Activated B cell treated with CpG ODN at 0.5 μM for 24 hours (primary cell): ENCODE measurements at regions not wholly inside any gene's neighbourhood (a gene's known extent, or its start where the extent isn't known, plus 50 kb on each side); places are given as distances from the start of the nearest gene placed in this dataset.
"Not testable (repeated sequence)": the region's sequence is repeated elsewhere in the genome, so short reads cannot be mapped to it uniquely, and the experiment has no call there.

Experiments used
- ATAC-seq: fragments of 200-7000 bp; cut with Tn5 transposase; one replicate; pipeline ENCODE4 v1.10.0; 2021; ENCODE audit warnings: low read depth, mild to moderate bottlenecking, moderate library complexity
- CTCF ChIA-PET: fragments of 350-600 bp; sonication (Branson Sonifier 250); formaldehyde crosslinking; loops from one replicate; lab custom pipeline; 2021; ENCODE audit warnings: antibody characterized with exemption; lab: Charles Lee
- POLR2A ChIA-PET: fragments of 350-600 bp; sonication (Branson Sonifier 250); formaldehyde crosslinking; loops from one replicate; lab custom pipeline; 2021; ENCODE audit warnings: antibody characterized with exemption; lab: Charles Lee
- DNase-seq: peaks from one replicate; pipeline ENCODE4 v3.0.0; 2022
- H3K27ac Mint-ChIP-seq: one replicate; pipeline ENCODE4 v1.8.0; 2020; ENCODE audit warnings: mixed read lengths
- H3K27me3 Mint-ChIP-seq: one replicate; pipeline ENCODE4 v1.8.0; 2021; ENCODE audit warnings: mixed read lengths
- H3K36me3 Mint-ChIP-seq: one replicate; pipeline ENCODE4 v1.8.0; 2021; ENCODE audit warnings: low read depth, mixed read lengths
- H3K4me1 Mint-ChIP-seq: one replicate; pipeline ENCODE4 v1.8.0; 2021; ENCODE audit warnings: mixed read lengths
- H3K4me3 Mint-ChIP-seq: one replicate; pipeline ENCODE4 v1.8.0; 2020; ENCODE audit warnings: mild to moderate bottlenecking, mixed read lengths
- H3K9me3 Mint-ChIP-seq: one replicate; pipeline ENCODE4 v1.8.0; 2020; ENCODE audit warnings: mixed read lengths
- CTCF ChIP-seq: fragments of 200-600 bp; IDR thresholded peaks from one replicate; pipeline ENCODE4 v1.8.0; 2022; ENCODE audit warnings: antibody characterized with exemption, mild to moderate bottlenecking
- intact Hi-C: fragments of 100-400 bp; cut with micrococcal nuclease; formaldehyde crosslinking; loops from one replicate; pipeline ENCODE4 v1.15.1; 2024

- Mint-ChIP-seq H3K27ac (no peak overlapping the region), H3K27me3 (no peaks in the 10 kb centered on the region), H3K4me3 (no peak overlapping the region), H3K9me3 (peaks cover 4% of the 10 kb centered on the region), H3K36me3 (no peaks in the 10 kb centered on the region), H3K4me1 (no peaks in the 10 kb centered on the region)
- ChIA-PET CTCF (no interaction called here), POLR2A (no interaction called here)
- ATAC-seq (no peak), DNase-seq (no peak)
- intact Hi-C loops, result no loop called here
- TF ChIP-seq CTCF, result no peak
Observed at GRCh38 chr7:113263749-113264148, 145.4 kb upstream of the SMIM30 start.

DNA sequence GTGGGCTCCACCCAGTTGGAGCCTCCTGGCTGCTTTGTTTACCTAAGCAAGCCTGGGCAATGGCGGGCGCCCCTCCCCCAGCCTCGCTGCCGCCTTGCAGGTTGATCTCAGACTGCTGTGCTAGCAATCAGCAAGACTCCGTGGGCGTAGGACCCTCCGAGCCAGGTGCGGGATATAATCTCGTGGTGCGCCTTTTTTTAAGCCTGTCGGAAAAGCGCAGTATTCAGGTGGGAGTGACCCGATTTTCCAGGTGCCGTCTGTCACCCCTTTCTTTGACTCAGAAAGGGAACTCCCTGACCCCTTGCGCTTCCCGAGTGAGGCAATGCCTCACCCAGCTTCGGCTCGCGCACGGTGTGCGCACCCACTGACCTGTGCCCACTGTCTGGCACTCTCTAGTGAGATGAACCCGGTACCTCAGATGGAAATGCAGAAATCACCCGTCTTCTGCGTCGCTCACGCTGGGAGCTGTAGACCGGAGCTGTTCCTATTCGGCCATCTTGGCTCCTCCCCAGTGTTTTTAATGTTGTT lies 144.9 kb upstream of the SMIM30 start:
- CTCF ChIA-PET, H3K4me3 Mint-ChIP-seq, H3K27me3 Mint-ChIP-seq, DNase-seq, ATAC-seq, intact Hi-C loops, H3K27ac Mint-ChIP-seq, H3K4me1 Mint-ChIP-seq, H3K9me3 Mint-ChIP-seq, POLR2A ChIA-PET, H3K36me3 Mint-ChIP-seq: not testable (repeated sequence)

DNA sequence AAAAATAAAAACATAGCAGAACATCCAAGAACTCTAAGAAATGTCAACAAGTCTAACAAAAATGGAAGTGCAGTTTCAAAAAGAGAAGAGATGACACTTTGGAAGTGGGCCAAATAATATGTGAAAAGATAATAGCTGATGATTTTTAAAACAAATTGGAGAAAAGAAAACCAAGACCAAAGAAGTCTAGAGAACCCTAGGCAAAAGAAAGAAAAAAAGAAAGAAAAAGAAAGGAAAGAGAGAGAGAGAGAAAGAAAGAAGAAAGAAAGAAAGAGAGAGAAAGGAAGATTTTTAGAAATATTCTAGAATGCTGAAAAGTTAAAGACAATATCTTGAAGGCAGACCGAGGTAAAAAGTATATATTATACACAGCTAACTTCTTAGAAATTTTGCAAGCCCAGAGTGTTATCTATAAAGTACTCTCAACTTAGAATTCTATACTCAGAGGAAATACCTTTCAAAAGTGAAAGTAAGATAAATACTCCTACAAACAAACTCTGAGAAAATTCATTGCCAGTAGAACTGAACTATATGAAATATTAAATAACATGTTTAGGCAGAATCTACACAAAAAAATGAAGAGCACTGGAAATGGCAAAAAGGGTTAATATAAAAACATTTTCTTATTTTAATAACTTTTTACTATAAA lies 138.7 kb upstream of the SMIM30 start:
- H3K4me1 Mint-ChIP-seq, result no peaks in the 10 kb centered on the region
- no peak overlapping the region for H3K27ac Mint-ChIP-seq
- no peaks in the 10 kb centered on the region for H3K36me3 Mint-ChIP-seq
- DNase-seq (no peak), ATAC-seq (no peak)
- intact Hi-C loops, result no loop called here
- TF ChIP-seq CTCF, result no peak
- POLR2A ChIA-PET, result no interaction called here
- CTCF ChIA-PET, result no interaction called here
- no peak overlapping the region for H3K4me3 Mint-ChIP-seq
- H3K9me3 Mint-ChIP-seq, result peaks cover 4% of the 10 kb centered on the region
- no peaks in the 10 kb centered on the region for H3K27me3 Mint-ChIP-seq

DNA sequence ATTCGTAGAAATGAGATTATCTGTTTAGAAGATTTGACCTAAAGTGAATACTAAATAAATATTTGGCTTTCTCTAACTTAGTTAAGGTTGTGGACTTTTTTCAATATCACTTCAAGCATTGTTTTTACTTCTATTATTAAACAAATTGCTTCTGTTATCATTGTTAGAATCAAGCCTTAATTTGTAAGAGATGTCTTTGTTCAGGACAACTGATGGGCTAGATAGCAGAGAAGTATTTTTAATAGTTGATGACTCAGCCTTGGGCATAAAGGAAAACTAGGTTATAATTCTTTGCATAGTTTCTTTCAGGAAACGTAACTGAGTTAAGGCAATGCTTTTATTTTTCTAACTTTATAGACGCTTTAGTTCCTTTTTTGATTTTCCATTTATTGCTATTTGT lies 128.8 kb upstream of the SMIM30 start:
- H3K36me3 Mint-ChIP-seq, result no peaks in the 10 kb centered on the region
- H3K9me3 Mint-ChIP-seq, result no peaks in the 10 kb centered on the region
- no peaks in the 10 kb centered on the region for H3K4me1 Mint-ChIP-seq
- no peak for TF ChIP-seq CTCF
- DNase-seq, result no peak
- CTCF ChIA-PET, result no interaction called here
- POLR2A ChIA-PET, result no interaction called here
- ATAC-seq, result no peak
- H3K27ac Mint-ChIP-seq, result no peak overlapping the region
- intact Hi-C loops, result no loop called here
- H3K4me3 Mint-ChIP-seq, result no peak overlapping the region
- H3K27me3 Mint-ChIP-seq, result no peaks in the 10 kb centered on the region

GRCh38 chr7:113246738-113247137 lies 128.4 kb upstream of the SMIM30 start:
- POLR2A ChIA-PET, result no interaction called here
- intact Hi-C loops, result no loop called here
- ATAC-seq (no peak), DNase-seq (no peak)
- Mint-ChIP-seq H3K27me3 (no peaks in the 10 kb centered on the region), H3K4me1 (no peaks in the 10 kb centered on the region), H3K36me3 (no peaks in the 10 kb centered on the region), H3K9me3 (no peaks in the 10 kb centered on the region), H3K27ac (no peak overlapping the region), H3K4me3 (no peak overlapping the region)
- no peak for TF ChIP-seq CTCF
- CTCF ChIA-PET, result no interaction called here

GRCh38 chr7:113232885-113233284 lies 114.5 kb upstream of the SMIM30 start:
- no peak overlapping the region for H3K27ac Mint-ChIP-seq
- H3K27me3 Mint-ChIP-seq, result no peaks in the 10 kb centered on the region
- ATAC-seq (no peak), DNase-seq (no peak)
- no peaks in the 10 kb centered on the region for H3K4me1 Mint-ChIP-seq
- H3K36me3 Mint-ChIP-seq, result no peaks in the 10 kb centered on the region
- peaks cover 2% of the 10 kb centered on the region for H3K9me3 Mint-ChIP-seq
- no peak overlapping the region for H3K4me3 Mint-ChIP-seq
- intact Hi-C loops, result no loop called here
- ChIA-PET CTCF (no interaction called here), POLR2A (no interaction called here)
- no peak for TF ChIP-seq CTCF
